ENCODE measurements at regions not wholly inside any gene's neighbourhood (a gene's known extent, or its start where the extent isn't known, plus 50 kb on each side); places are given as distances from the start of the nearest gene placed in this dataset.

- no peaks in the 10 kb centered on the region for H3K9me3 ChIP-seq
- no peak for DNase-seq (ENCODE audit: low spot score in 2 of 2)
- no peak overlapping the region for H3K4me3 ChIP-seq
- H3K36me3 ChIP-seq: no peaks in the 10 kb centered on the region
- H3K27ac ChIP-seq: no peak overlapping the region
- WGBS, 2 donors: 35 to 46% methylated on average over 1 of the region's 1 CpG
- TF ChIP-seq EP300 (IDR thresholded peaks at IDR 0.05): no peak
- no peak for TF ChIP-seq POLR2A (IDR thresholded peaks at IDR 0.05)
- TF ChIP-seq CTCF (IDR thresholded peaks at IDR 0.05): no peak
- no peaks in the 10 kb centered on the region for H3K27me3 ChIP-seq
- peaks cover 0 to 9% (median 4%) of the 10 kb centered on the region in 4 donors for H3K4me1 ChIP-seq
Measured at GRCh38 chrX:13130816-13131215, 86.4 kb upstream of the FAM9C start.

- DNase-seq (ENCODE audit: low spot score in 2 of 2): no peak
- TF ChIP-seq EP300 (IDR thresholded peaks at IDR 0.05) (no peak), CTCF (IDR thresholded peaks at IDR 0.05) (no peak), POLR2A (IDR thresholded peaks at IDR 0.05) (no peak)
- Histone ChIP-seq H3K4me3 (no peak overlapping the region), H3K9me3 (no peaks in the 10 kb centered on the region), H3K4me1 (peaks cover 0 to 32% (median 4%) of the 10 kb centered on the region in 4 donors), H3K27me3 (no peaks in the 10 kb centered on the region), H3K27ac (peak overlapping the region in 1 of 4 donors; percentile 15), H3K36me3 (no peaks in the 10 kb centered on the region)
Measured at GRCh38 chrX:13128104-13128503, 83.7 kb upstream of the FAM9C start.

- Histone ChIP-seq H3K4me1 (peaks cover 0 to 34% (median 3%) of the 10 kb centered on the region in 4 donors), H3K36me3 (no peaks in the 10 kb centered on the region), H3K27me3 (no peaks in the 10 kb centered on the region), H3K27ac (peak overlapping the region in 1 of 4 donors; percentile 29), H3K4me3 (no peak overlapping the region), H3K9me3 (no peaks in the 10 kb centered on the region)
- TF ChIP-seq POLR2A (IDR thresholded peaks at IDR 0.05) (no peak), CTCF (IDR thresholded peaks at IDR 0.05) (no peak), EP300 (IDR thresholded peaks at IDR 0.05) (no peak)
- 79 to 80% methylated on average over 3 of the region's 3 CpGs for WGBS, 2 donors
- no peak for DNase-seq (ENCODE audit: low spot score in 2 of 2)
Measured at GRCh38 chrX:13126775-13127174, 82.4 kb upstream of the FAM9C start.

- Histone ChIP-seq H3K4me3 (no peak overlapping the region), H3K4me1 (peaks cover 0 to 24% (median 0%) of the 10 kb centered on the region in 4 donors), H3K9me3 (no peaks in the 10 kb centered on the region), H3K27me3 (no peaks in the 10 kb centered on the region), H3K27ac (peak overlapping the region in 2 of 4 donors; percentile 1 to 5), H3K36me3 (no peaks in the 10 kb centered on the region)
- DNase-seq (ENCODE audit: low spot score in 2 of 2): no peak
- no peak for TF ChIP-seq CTCF (IDR thresholded peaks at IDR 0.05)
- no peak for TF ChIP-seq EP300 (IDR thresholded peaks at IDR 0.05)
- no peak for TF ChIP-seq POLR2A (IDR thresholded peaks at IDR 0.05)
- WGBS, 2 donors: 39 to 68% methylated on average over 2 of the region's 2 CpGs
Measured at GRCh38 chrX:13125188-13125587, 80.8 kb upstream of the FAM9C start.

GRCh38 chrX:13123857-13124345, 79.5 kb upstream of the FAM9C start:
- no peak for DNase-seq (ENCODE audit: low spot score in 2 of 2)
- Histone ChIP-seq H3K9me3 (no peaks in the 10 kb centered on the region), H3K36me3 (no peaks in the 10 kb centered on the region), H3K4me1 (peaks cover 0 to 24% (median 0%) of the 10 kb centered on the region in 4 donors), H3K27me3 (no peaks in the 10 kb centered on the region), H3K27ac (peak overlapping the region in 1 of 4 donors; percentile 40), H3K4me3 (no peak overlapping the region)
- WGBS, 2 donors: 18 to 56% methylated on average over 7 of the region's 7 CpGs
- no peak for TF ChIP-seq CTCF (IDR thresholded peaks at IDR 0.05)
- TF ChIP-seq POLR2A (IDR thresholded peaks at IDR 0.05): no peak
- TF ChIP-seq EP300 (IDR thresholded peaks at IDR 0.05): no peak
